ENCODE measurements at regions not wholly inside any gene's neighbourhood (a gene's known extent, or its start where the extent isn't known, plus 50 kb on each side); places are given as distances from the start of the nearest gene placed in this dataset.

- Histone ChIP-seq H3K9me1 (ENCODE audit: control insufficient read depth, insufficient read depth, low read length) (no peaks in the 10 kb centered on the region), H3K79me2 (ENCODE audit: control insufficient read depth, insufficient read depth, low read length) (no peaks in the 10 kb centered on the region), H3K4me3 (no peak overlapping the region), H3K4me1 (replicated peaks in 1 of 2; ENCODE audit: control insufficient read depth in 2 of 2, insufficient read depth in 2 of 2, low read length in 2 of 2) (no peaks in the 10 kb centered on the region), H3K9ac (ENCODE audit: insufficient read depth in 1 of 2, low read depth in 2 of 2, low read length in 2 of 2) (no peak overlapping the region), H3K36me3 (ENCODE audit: control insufficient read depth, insufficient read depth, low read length) (no peaks in the 10 kb centered on the region), H3K27ac (ENCODE audit: extremely low read depth, low read depth, low read length) (no peak overlapping the region), H4K20me1 (replicated peaks; ENCODE audit: control insufficient read depth, insufficient read depth, low read length) (no peaks in the 10 kb centered on the region), H3K9me3 (replicated peaks; ENCODE audit: control insufficient read depth, insufficient read depth, low read depth, low read length) (no peaks in the 10 kb centered on the region), H3K4me2 (ENCODE audit: insufficient read depth, low read length) (no peak overlapping the region), H2AFZ (ENCODE audit: low read depth, low read length) (no peak overlapping the region), H3K27me3 (ENCODE audit: control insufficient read depth in 2 of 2, insufficient read depth in 2 of 2, low read length in 2 of 2) (no peaks in the 10 kb centered on the region)
- intact Hi-C loops (cut with micrococcal nuclease) = no loop called here
- ATAC-seq = no peak
- no TSS peak for BruUV-seq (replicated peaks)
- TF ChIP-seq LCOR (CRISPR knock-in tag; IDR thresholded peaks at IDR 0.05) (no peak), ZNF347 (CRISPR knock-in tag; IDR thresholded peaks at IDR 0.05; ENCODE audit: low read depth) (no peak)
- in situ Hi-C loops (cut with MboI) = no loop called here
- FAIRE-seq = no peak
- 0% methylated on average over 1 of the region's 1 CpG for WGBS (ENCODE audit: insufficient coverage, low coverage, missing lambda C conversion rate)
- POLR2A ChIA-PET = no interaction called here
- CTCF ChIA-PET (ENCODE audit: low intra/inter-chr PET ratio) = no interaction called here
- no peak for DNase-seq (ENCODE audit: extremely low read depth in 1 of 4, low spot score in 3 of 4)
Observed at GRCh38 chr1:218660678-218661053, 315.5 kb downstream of the TGFB2 start.

GRCh38 chr1:218661411-218661810 lies 316.3 kb downstream of the TGFB2 start:
- Histone ChIP-seq H3K9me3 (replicated peaks; ENCODE audit: control insufficient read depth, insufficient read depth, low read depth, low read length) (no peaks in the 10 kb centered on the region), H3K27me3 (ENCODE audit: control insufficient read depth in 2 of 2, insufficient read depth in 2 of 2, low read length in 2 of 2) (no peaks in the 10 kb centered on the region), H3K4me3 (no peak overlapping the region), H3K9me1 (ENCODE audit: control insufficient read depth, insufficient read depth, low read length) (no peaks in the 10 kb centered on the region), H2AFZ (ENCODE audit: low read depth, low read length) (no peak overlapping the region), H3K36me3 (ENCODE audit: control insufficient read depth, insufficient read depth, low read length) (no peaks in the 10 kb centered on the region), H4K20me1 (replicated peaks; ENCODE audit: control insufficient read depth, insufficient read depth, low read length) (no peaks in the 10 kb centered on the region), H3K4me2 (ENCODE audit: insufficient read depth, low read length) (no peak overlapping the region), H3K79me2 (ENCODE audit: control insufficient read depth, insufficient read depth, low read length) (no peaks in the 10 kb centered on the region), H3K9ac (ENCODE audit: insufficient read depth in 1 of 2, low read depth in 2 of 2, low read length in 2 of 2) (no peak overlapping the region), H3K27ac (ENCODE audit: extremely low read depth, low read depth, low read length) (no peak overlapping the region), H3K4me1 (replicated peaks in 1 of 2; ENCODE audit: control insufficient read depth in 2 of 2, insufficient read depth in 2 of 2, low read length in 2 of 2) (no peaks in the 10 kb centered on the region)
- ATAC-seq = no peak
- WGBS (ENCODE audit: insufficient coverage, low coverage, missing lambda C conversion rate) = 0% methylated on average over 3 of the region's 3 CpGs
- TF ChIP-seq TOE1 (IDR thresholded peaks at IDR 0.05; ENCODE audit: borderline replicate concordance) (no peak), TOE1 (CRISPR knock-in tag; IDR thresholded peaks at IDR 0.05; ENCODE audit: borderline replicate concordance, low read depth) (no peak), CHD1 (IDR thresholded peaks at IDR 0.05; ENCODE audit: low read length) (no peak), SAP30 (IDR thresholded peaks at IDR 0.05; ENCODE audit: borderline replicate concordance, insufficient read depth, low read depth, low read length, poor library complexity, severe bottlenecking) (no peak), BDP1 (IDR thresholded peaks at IDR 0.05; ENCODE audit: insufficient read depth, insufficient read length) (no peak), ZNF717 (CRISPR knock-in tag; IDR thresholded peaks at IDR 0.05) (no peak), NFATC3 (IDR thresholded peaks at IDR 0.05) (no peak), KAT8 (IDR thresholded peaks at IDR 0.05; ENCODE audit: low read depth) (no peak), KAT2B (IDR thresholded peaks at IDR 0.05; ENCODE audit: low read depth, low read length) (no peak)
- in situ Hi-C loops (cut with MboI) (no loop called here), intact Hi-C loops (cut with micrococcal nuclease) (no loop called here)
- CTCF ChIA-PET (ENCODE audit: low intra/inter-chr PET ratio) = no interaction called here
- BruUV-seq (replicated peaks) = no TSS peak
- no peak for FAIRE-seq
- POLR2A ChIA-PET = no interaction called here
- DNase-seq (ENCODE audit: extremely low read depth in 1 of 4, low spot score in 3 of 4) = no peak
